Colonic mucosa (tissue), 4 donors: ENCODE measurements at regions not wholly inside any gene's neighbourhood (a gene's known extent, or its start where the extent isn't known, plus 50 kb on each side); places are given as distances from the start of the nearest gene placed in this dataset.
"Not testable (repeated sequence)": the region's sequence is repeated elsewhere in the genome, so short reads cannot be mapped to it uniquely, and the experiment has no call there.

Experiments
- DNase-seq: peaks from one replicate; pipeline ENCODE4 v3.0.0-alpha.2; 2020
- H3K27ac ChIP-seq: fragments of 200-600 bp; one replicate; pipeline ENCODE4 v1.8.0; 2021
- H3K27me3 ChIP-seq: fragments of 200-600 bp; one replicate; pipeline ENCODE4 v1.8.0; 2021
- H3K36me3 ChIP-seq: fragments of 200-600 bp; one replicate; pipeline ENCODE4 v1.8.0; 2021
- H3K4me1 ChIP-seq: fragments of 200-600 bp; one replicate; pipeline ENCODE4 v1.8.0; 2021; ENCODE audit warnings: mild to moderate bottlenecking
- H3K4me3 ChIP-seq: fragments of 200-600 bp; one replicate; pipeline ENCODE4 v1.8.0; 2021
- H3K9ac ChIP-seq, 2 donors: one replicate each; pipeline ENCODE4 v1.7.0; 2013; ENCODE audit warnings: control low read depth in 2 of 2, low read depth in 2 of 2, low read length in 2 of 2
- H3K9me3 ChIP-seq: fragments of 200-600 bp; one replicate; pipeline ENCODE4 v1.8.0; 2021
- CTCF ChIP-seq: fragments of 200-600 bp; IDR thresholded peaks from one replicate; pipeline ENCODE4 v1.8.0; 2022; ENCODE audit warnings: antibody characterized with exemption, mild to moderate bottlenecking
- intact Hi-C: fragments of 100-400 bp; cut with DNase I; formaldehyde crosslinking; loops from one replicate; pipeline ENCODE4 v1.14.1; 2022
- donor health status: healthy.
- donor health status: DM: no; HTN: no; CAD: no.
- donor health status: DM: no; HTN: no; CAD: no.

GRCh38 chr12:74656251-74656650 lies 118.6 kb downstream of the ATXN7L3B start:
- Histone ChIP-seq H3K36me3 (no peaks in the 10 kb centered on the region), H3K27ac (no peak overlapping the region), H3K27me3 (no peaks in the 10 kb centered on the region), H3K9ac (no peak overlapping the region), H3K4me1 (no peaks in the 10 kb centered on the region), H3K9me3 (no peaks in the 10 kb centered on the region), H3K4me3 (no peak overlapping the region)
- TF ChIP-seq CTCF: no peak
- intact Hi-C loops: no loop called here
- DNase-seq: no peak

GRCh38 chr12:74660442-74660841 lies 122.8 kb downstream of the ATXN7L3B start:
- no peak for TF ChIP-seq CTCF

GRCh38 chr12:74663958-74664357 lies 126.3 kb downstream of the ATXN7L3B start:
- H3K9ac ChIP-seq: no peak overlapping the region
- intact Hi-C loops: no loop called here
- H3K36me3 ChIP-seq: no peaks in the 10 kb centered on the region
- TF ChIP-seq CTCF: no peak
- DNase-seq: no peak
- H3K27ac ChIP-seq: no peak overlapping the region
- H3K9me3 ChIP-seq: no peaks in the 10 kb centered on the region
- H3K27me3 ChIP-seq: no peaks in the 10 kb centered on the region
- no peaks in the 10 kb centered on the region for H3K4me1 ChIP-seq
- no peak overlapping the region for H3K4me3 ChIP-seq

More at GRCh38 chr12:74660442-74660841, 122.8 kb downstream of the ATXN7L3B start:
- Histone ChIP-seq H3K4me3 (no peak overlapping the region), H3K36me3 (no peaks in the 10 kb centered on the region), H3K4me1 (no peaks in the 10 kb centered on the region), H3K27ac (no peak overlapping the region), H3K9ac (no peak overlapping the region), H3K27me3 (no peaks in the 10 kb centered on the region), H3K9me3 (no peaks in the 10 kb centered on the region)
- no peak for DNase-seq
- intact Hi-C loops: no loop called here

- no peak for DNase-seq
- Histone ChIP-seq H3K27ac (no peak overlapping the region), H3K4me3 (no peak overlapping the region), H3K9me3 (no peaks in the 10 kb centered on the region), H3K27me3 (no peaks in the 10 kb centered on the region), H3K4me1 (no peaks in the 10 kb centered on the region), H3K36me3 (no peaks in the 10 kb centered on the region), H3K9ac (no peak overlapping the region)
- no peak for TF ChIP-seq CTCF
- intact Hi-C loops: no loop called here
Measured at GRCh38 chr12:74665690-74666089, 128.1 kb downstream of the ATXN7L3B start.

- no peak for DNase-seq
- no peaks in the 10 kb centered on the region for H3K36me3 ChIP-seq
- H3K27me3 ChIP-seq: no peaks in the 10 kb centered on the region
- intact Hi-C loops: no loop called here
- TF ChIP-seq CTCF: no peak
- H3K27ac ChIP-seq: no peak overlapping the region
- H3K4me3 ChIP-seq: no peak overlapping the region
- no peaks in the 10 kb centered on the region for H3K9me3 ChIP-seq
- no peaks in the 10 kb centered on the region for H3K4me1 ChIP-seq
- no peak overlapping the region for H3K9ac ChIP-seq
Measured at GRCh38 chr12:74671421-74671820, 133.8 kb downstream of the ATXN7L3B start.

- intact Hi-C loops, H3K27ac ChIP-seq, H3K4me3 ChIP-seq, H3K9ac ChIP-seq, H3K27me3 ChIP-seq, DNase-seq, H3K4me1 ChIP-seq, H3K36me3 ChIP-seq, H3K9me3 ChIP-seq: not testable (repeated sequence)
Measured at GRCh38 chr12:74676955-74677354, 139.3 kb downstream of the ATXN7L3B start.
